ENCODE measurements at regions not wholly inside any gene's neighbourhood (a gene's known extent, or its start where the extent isn't known, plus 50 kb on each side); places are given as distances from the start of the nearest gene placed in this dataset.
"Not testable (repeated sequence)": the region's sequence is repeated elsewhere in the genome, so short reads cannot be mapped to it uniquely, and the experiment has no call there.

GRCh38 chr17:59494757-59495368 lies 70.5 kb upstream of the DHX40 start:
- no peaks in the 10 kb centered on the region for H3K27me3 ChIP-seq (replicated peaks; ENCODE audit: insufficient read depth, low read length)
- TF ChIP-seq EZH2phosphoT487 (IDR thresholded peaks at IDR 0.05; ENCODE audit: low read length) (no peak), CTCF (IDR thresholded peaks at IDR 0.05; ENCODE audit: low read length) (no peak), EZH2 (optimal IDR thresholded peaks at IDR 0.05; ENCODE audit: low read depth, low read length) (no peak)
- H3K4me2 ChIP-seq (ENCODE audit: low read depth, low read length), result no peak overlapping the region

GRCh38 chr17:59496178-59496577 lies 69.2 kb upstream of the DHX40 start:
- Histone ChIP-seq H3K27me3 (replicated peaks; ENCODE audit: insufficient read depth, low read length) (no peaks in the 10 kb centered on the region), H2AFZ (ENCODE audit: low read length) (no peak overlapping the region), H3K36me3 (replicated peaks; ENCODE audit: insufficient read depth, low read length) (no peaks in the 10 kb centered on the region), H3K4me3 (ENCODE audit: low read length) (no peak overlapping the region), H3K79me2 (ENCODE audit: low read length) (no peaks in the 10 kb centered on the region), H3F3A (ENCODE audit: insufficient read depth, low read length) (no peaks in the 10 kb centered on the region), H4K20me1 (ENCODE audit: insufficient read depth, low read length) (no peaks in the 10 kb centered on the region), H3K9ac (ENCODE audit: low read length) (no peak overlapping the region), H3K27ac (ENCODE audit: low read length) (no peak overlapping the region), H3K9me2 (replicated peaks; ENCODE audit: insufficient read depth, low read length) (no peaks in the 10 kb centered on the region), H3K4me1 (ENCODE audit: low read length) (peaks cover 6% of the 10 kb centered on the region; the same call in 1 of the 2 replicates), H3K9me3 (replicated peaks; ENCODE audit: insufficient read depth, low read length) (no peaks in the 10 kb centered on the region), H3K4me2 (ENCODE audit: low read depth, low read length) (no peak overlapping the region)
- TF ChIP-seq EZH2phosphoT487 (IDR thresholded peaks at IDR 0.05; ENCODE audit: low read length) (no peak), CTCF (IDR thresholded peaks at IDR 0.05; ENCODE audit: low read length) (no peak), EZH2 (optimal IDR thresholded peaks at IDR 0.05; ENCODE audit: low read depth, low read length) (no peak)
- no peak for DNase-seq

More at GRCh38 chr17:59494757-59495368, 70.5 kb upstream of the DHX40 start:
- H3K4me1 ChIP-seq (ENCODE audit: low read length), result peaks cover 6% of the 10 kb centered on the region; the same call in 1 of the 2 replicates
- no peaks in the 10 kb centered on the region for H4K20me1 ChIP-seq (ENCODE audit: insufficient read depth, low read length)
- H3K36me3 ChIP-seq (replicated peaks; ENCODE audit: insufficient read depth, low read length), result no peaks in the 10 kb centered on the region
- no peaks in the 10 kb centered on the region for H3K9me2 ChIP-seq (replicated peaks; ENCODE audit: insufficient read depth, low read length)
- no peak overlapping the region for H3K9ac ChIP-seq (ENCODE audit: low read length)
- DNase-seq, result no peak
- H3F3A ChIP-seq (ENCODE audit: insufficient read depth, low read length), result no peaks in the 10 kb centered on the region
- H3K27ac ChIP-seq (ENCODE audit: low read length), result no peak overlapping the region
- H3K9me3 ChIP-seq (replicated peaks; ENCODE audit: insufficient read depth, low read length), result no peaks in the 10 kb centered on the region
- H3K79me2 ChIP-seq (ENCODE audit: low read length), result no peaks in the 10 kb centered on the region
- H3K4me3 ChIP-seq (ENCODE audit: low read length), result no peak overlapping the region
- H2AFZ ChIP-seq (ENCODE audit: low read length), result no peak overlapping the region

GRCh38 chr17:59498530-59499307 lies 66.7 kb upstream of the DHX40 start:
- DNase-seq, result no peak
- no peaks in the 10 kb centered on the region for H3K9me2 ChIP-seq (replicated peaks; ENCODE audit: insufficient read depth, low read length)
- H3K9ac ChIP-seq (ENCODE audit: low read length), result no peak overlapping the region
- H3K36me3 ChIP-seq (replicated peaks; ENCODE audit: insufficient read depth, low read length), result no peaks in the 10 kb centered on the region
- no peaks in the 10 kb centered on the region for H3K27me3 ChIP-seq (replicated peaks; ENCODE audit: insufficient read depth, low read length)
- H3K4me2 ChIP-seq (ENCODE audit: low read depth, low read length), result no peak overlapping the region
- H2AFZ ChIP-seq (ENCODE audit: low read length), result no peak overlapping the region
- H3K4me3 ChIP-seq (ENCODE audit: low read length), result no peak overlapping the region
- no peak overlapping the region for H3K27ac ChIP-seq (ENCODE audit: low read length)
- no peaks in the 10 kb centered on the region for H3K4me1 ChIP-seq (ENCODE audit: low read length)
- no peaks in the 10 kb centered on the region for H4K20me1 ChIP-seq (ENCODE audit: insufficient read depth, low read length)
- TF ChIP-seq EZH2phosphoT487 (IDR thresholded peaks at IDR 0.05; ENCODE audit: low read length) (no peak), EZH2 (optimal IDR thresholded peaks at IDR 0.05; ENCODE audit: low read depth, low read length) (no peak), CTCF (IDR thresholded peaks at IDR 0.05; ENCODE audit: low read length) (no peak)
- H3F3A ChIP-seq (ENCODE audit: insufficient read depth, low read length), result no peaks in the 10 kb centered on the region
- no peaks in the 10 kb centered on the region for H3K9me3 ChIP-seq (replicated peaks; ENCODE audit: insufficient read depth, low read length)
- H3K79me2 ChIP-seq (ENCODE audit: low read length), result no peaks in the 10 kb centered on the region

GRCh38 chr17:59500086-59500655 lies 65.2 kb upstream of the DHX40 start:
- H3F3A ChIP-seq (ENCODE audit: insufficient read depth, low read length); H4K20me1 ChIP-seq (ENCODE audit: insufficient read depth, low read length); H3K4me3 ChIP-seq (ENCODE audit: low read length); H2AFZ ChIP-seq (ENCODE audit: low read length); H3K4me2 ChIP-seq (ENCODE audit: low read depth, low read length); H3K36me3 ChIP-seq (replicated peaks; ENCODE audit: insufficient read depth, low read length); H3K27ac ChIP-seq (ENCODE audit: low read length); H3K79me2 ChIP-seq (ENCODE audit: low read length); H3K27me3 ChIP-seq (replicated peaks; ENCODE audit: insufficient read depth, low read length); H3K4me1 ChIP-seq (ENCODE audit: low read length); H3K9ac ChIP-seq (ENCODE audit: low read length); H3K9me2 ChIP-seq (replicated peaks; ENCODE audit: insufficient read depth, low read length); DNase-seq; H3K9me3 ChIP-seq (replicated peaks; ENCODE audit: insufficient read depth, low read length): not testable (repeated sequence)

Measured in MM.1S (cell line).